ENCODE measurements at regions not wholly inside any gene's neighbourhood (a gene's known extent, or its start where the extent isn't known, plus 50 kb on each side); places are given as distances from the start of the nearest gene placed in this dataset.

GRCh38 chr7:118713039-118713438 is 488.5 kb downstream of the ANKRD7 start:
- ATAC-seq (no peak), DNase-seq (ENCODE audit: low spot score) (no peak)
- H3K27ac Mint-ChIP-seq = no peak overlapping the region
- H3K4me1 Mint-ChIP-seq (ENCODE audit: low read depth in 2 of 2) = no peaks in the 10 kb centered on the region
- no peaks in the 10 kb centered on the region for H3K27me3 Mint-ChIP-seq
- no peaks in the 10 kb centered on the region for H3K36me3 Mint-ChIP-seq
- H3K9me3 Mint-ChIP-seq = no peaks in the 10 kb centered on the region
- H3K4me3 Mint-ChIP-seq = no peak overlapping the region

- Mint-ChIP-seq H3K9me3 (peaks cover 7% of the 10 kb centered on the region), H3K27ac (no peak overlapping the region), H3K4me3 (no peak overlapping the region), H3K27me3 (no peaks in the 10 kb centered on the region), H3K36me3 (no peaks in the 10 kb centered on the region), H3K4me1 (ENCODE audit: low read depth in 2 of 2) (no peaks in the 10 kb centered on the region)
- ATAC-seq (no peak), DNase-seq (ENCODE audit: low spot score) (no peak)
Observed at GRCh38 chr7:118720632-118721031, 496.1 kb downstream of the ANKRD7 start.

GRCh38 chr7:118731854-118732253 is 507.4 kb downstream of the ANKRD7 start:
- Mint-ChIP-seq H3K4me1 (ENCODE audit: low read depth in 2 of 2) (no peaks in the 10 kb centered on the region), H3K36me3 (peaks cover 4% of the 10 kb centered on the region), H3K27ac (no peak overlapping the region), H3K4me3 (no peak overlapping the region), H3K27me3 (no peaks in the 10 kb centered on the region), H3K9me3 (peaks cover 18% of the 10 kb centered on the region)
- ATAC-seq = no peak
- no peak for DNase-seq (ENCODE audit: low spot score)

GRCh38 chr7:118734541-118734940 is 510.0 kb downstream of the ANKRD7 start:
- no peak for DNase-seq (ENCODE audit: low spot score)
- Mint-ChIP-seq H3K27me3 (no peaks in the 10 kb centered on the region), H3K9me3 (peaks cover 10% of the 10 kb centered on the region), H3K27ac (no peak overlapping the region), H3K4me1 (ENCODE audit: low read depth in 2 of 2) (no peaks in the 10 kb centered on the region), H3K4me3 (no peak overlapping the region), H3K36me3 (no peaks in the 10 kb centered on the region)
- ATAC-seq = no peak

GRCh38 chr7:118735441-118735840 is 510.9 kb downstream of the ANKRD7 start:
- H3K27me3 Mint-ChIP-seq = no peaks in the 10 kb centered on the region
- H3K27ac Mint-ChIP-seq = no peak overlapping the region
- DNase-seq (ENCODE audit: low spot score) (no peak), ATAC-seq (no peak)
- H3K4me3 Mint-ChIP-seq = no peak overlapping the region
- no peaks in the 10 kb centered on the region for H3K36me3 Mint-ChIP-seq
- H3K4me1 Mint-ChIP-seq (ENCODE audit: low read depth in 2 of 2) = no peaks in the 10 kb centered on the region
- H3K9me3 Mint-ChIP-seq = peaks cover 16% of the 10 kb centered on the region

- ATAC-seq (no peak), DNase-seq (ENCODE audit: low spot score) (no peak)
- H3K4me3 Mint-ChIP-seq = no peak overlapping the region
- H3K36me3 Mint-ChIP-seq = no peaks in the 10 kb centered on the region
- no peaks in the 10 kb centered on the region for H3K27me3 Mint-ChIP-seq
- peaks cover 12% of the 10 kb centered on the region for H3K9me3 Mint-ChIP-seq
- H3K27ac Mint-ChIP-seq = no peak overlapping the region
- H3K4me1 Mint-ChIP-seq (ENCODE audit: low read depth in 2 of 2) = no peaks in the 10 kb centered on the region
Observed at GRCh38 chr7:118737935-118738334, 513.4 kb downstream of the ANKRD7 start.

GRCh38 chr7:118745927-118746326 is 521.4 kb downstream of the ANKRD7 start:
- Mint-ChIP-seq H3K27me3 (no peaks in the 10 kb centered on the region), H3K27ac (no peak overlapping the region), H3K4me1 (ENCODE audit: low read depth in 2 of 2) (no peaks in the 10 kb centered on the region), H3K9me3 (peaks cover 11% of the 10 kb centered on the region), H3K36me3 (no peaks in the 10 kb centered on the region), H3K4me3 (no peak overlapping the region)
- ATAC-seq (no peak), DNase-seq (ENCODE audit: low spot score) (no peak)

GRCh38 chr7:118747473-118747872 is 523.0 kb downstream of the ANKRD7 start:
- DNase-seq (ENCODE audit: low spot score) = no peak
- no peak overlapping the region for H3K4me3 Mint-ChIP-seq
- H3K9me3 Mint-ChIP-seq = peaks cover 11% of the 10 kb centered on the region
- H3K27ac Mint-ChIP-seq = no peak overlapping the region
- no peaks in the 10 kb centered on the region for H3K27me3 Mint-ChIP-seq
- H3K4me1 Mint-ChIP-seq (ENCODE audit: low read depth in 2 of 2) = no peaks in the 10 kb centered on the region
- no peaks in the 10 kb centered on the region for H3K36me3 Mint-ChIP-seq
- ATAC-seq = no peak

GRCh38 chr7:118753479-118753878 is 529.0 kb downstream of the ANKRD7 start:
- ATAC-seq (no peak), DNase-seq (ENCODE audit: low spot score) (no peak)
- H3K36me3 Mint-ChIP-seq = no peaks in the 10 kb centered on the region

GRCh38 chr7:118754608-118755007 is 530.1 kb downstream of the ANKRD7 start:
- Mint-ChIP-seq H3K4me1 (ENCODE audit: low read depth in 2 of 2) (no peaks in the 10 kb centered on the region), H3K27me3 (no peaks in the 10 kb centered on the region)

More at GRCh38 chr7:118753479-118753878, 529.0 kb downstream of the ANKRD7 start:
- no peaks in the 10 kb centered on the region for H3K4me1 Mint-ChIP-seq (ENCODE audit: low read depth in 2 of 2)
- no peaks in the 10 kb centered on the region for H3K27me3 Mint-ChIP-seq
- no peak overlapping the region for H3K4me3 Mint-ChIP-seq
- peaks cover 14% of the 10 kb centered on the region for H3K9me3 Mint-ChIP-seq
- H3K27ac Mint-ChIP-seq = no peak overlapping the region

GRCh38 chr7:118755067-118755625 is 530.6 kb downstream of the ANKRD7 start:
- H3K9me3 Mint-ChIP-seq = peaks cover 14% of the 10 kb centered on the region
- H3K4me1 Mint-ChIP-seq (ENCODE audit: low read depth in 2 of 2) = no peaks in the 10 kb centered on the region
- H3K36me3 Mint-ChIP-seq = no peaks in the 10 kb centered on the region
- no peak for DNase-seq (ENCODE audit: low spot score)
- no peak overlapping the region for H3K27ac Mint-ChIP-seq
- no peaks in the 10 kb centered on the region for H3K27me3 Mint-ChIP-seq
- ATAC-seq = no peak
- H3K4me3 Mint-ChIP-seq = no peak overlapping the region

More at GRCh38 chr7:118754608-118755007, 530.1 kb downstream of the ANKRD7 start:
- Mint-ChIP-seq H3K4me3 (no peak overlapping the region), H3K36me3 (no peaks in the 10 kb centered on the region), H3K27ac (no peak overlapping the region), H3K9me3 (peaks cover 14% of the 10 kb centered on the region)
- ATAC-seq (no peak), DNase-seq (ENCODE audit: low spot score) (no peak)

GRCh38 chr7:118757066-118757465 is 532.6 kb downstream of the ANKRD7 start:
- DNase-seq (ENCODE audit: low spot score) = no peak
- Mint-ChIP-seq H3K9me3 (peaks cover 8% of the 10 kb centered on the region), H3K4me3 (no peak overlapping the region), H3K4me1 (ENCODE audit: low read depth in 2 of 2) (no peaks in the 10 kb centered on the region), H3K36me3 (no peaks in the 10 kb centered on the region), H3K27me3 (no peaks in the 10 kb centered on the region), H3K27ac (no peak overlapping the region)
- no peak for ATAC-seq

GRCh38 chr7:118758582-118758981 is 534.1 kb downstream of the ANKRD7 start:
- H3K4me3 Mint-ChIP-seq = no peak overlapping the region

GRCh38 chr7:118759921-118760320 is 535.4 kb downstream of the ANKRD7 start:
- no peaks in the 10 kb centered on the region for H3K27me3 Mint-ChIP-seq
- H3K4me1 Mint-ChIP-seq (ENCODE audit: low read depth in 2 of 2) = no peaks in the 10 kb centered on the region
- H3K9me3 Mint-ChIP-seq = peaks cover 3% of the 10 kb centered on the region
- H3K27ac Mint-ChIP-seq = no peak overlapping the region
- ATAC-seq = no peak
- no peak overlapping the region for H3K4me3 Mint-ChIP-seq
- H3K36me3 Mint-ChIP-seq = no peaks in the 10 kb centered on the region
- no peak for DNase-seq (ENCODE audit: low spot score)

More at GRCh38 chr7:118758582-118758981, 534.1 kb downstream of the ANKRD7 start:
- ATAC-seq (no peak), DNase-seq (ENCODE audit: low spot score) (no peak)
- H3K9me3 Mint-ChIP-seq = peaks cover 8% of the 10 kb centered on the region
- no peaks in the 10 kb centered on the region for H3K4me1 Mint-ChIP-seq (ENCODE audit: low read depth in 2 of 2)
- no peaks in the 10 kb centered on the region for H3K27me3 Mint-ChIP-seq
- H3K27ac Mint-ChIP-seq = no peak overlapping the region
- no peaks in the 10 kb centered on the region for H3K36me3 Mint-ChIP-seq

- ATAC-seq = no peak
- Mint-ChIP-seq H3K9me3 (peaks cover 8% of the 10 kb centered on the region), H3K27ac (no peak overlapping the region), H3K4me1 (ENCODE audit: low read depth in 2 of 2) (no peaks in the 10 kb centered on the region), H3K36me3 (peaks cover 4% of the 10 kb centered on the region), H3K4me3 (no peak overlapping the region), H3K27me3 (no peaks in the 10 kb centered on the region)
- no peak for DNase-seq (ENCODE audit: low spot score)
Observed at GRCh38 chr7:118762451-118762850, 537.9 kb downstream of the ANKRD7 start.

Data from natural killer cell treated with Interleukin-12 subunit alpha and Interleukin-12 subunit beta and Interleukin-15 and Interleukin-18, amount 100 ng/mL, for 72 hours (primary cell).